ENCODE measurements at regions not wholly inside any gene's neighbourhood (a gene's known extent, or its start where the extent isn't known, plus 50 kb on each side); places are given as distances from the start of the nearest gene placed in this dataset.

DNA sequence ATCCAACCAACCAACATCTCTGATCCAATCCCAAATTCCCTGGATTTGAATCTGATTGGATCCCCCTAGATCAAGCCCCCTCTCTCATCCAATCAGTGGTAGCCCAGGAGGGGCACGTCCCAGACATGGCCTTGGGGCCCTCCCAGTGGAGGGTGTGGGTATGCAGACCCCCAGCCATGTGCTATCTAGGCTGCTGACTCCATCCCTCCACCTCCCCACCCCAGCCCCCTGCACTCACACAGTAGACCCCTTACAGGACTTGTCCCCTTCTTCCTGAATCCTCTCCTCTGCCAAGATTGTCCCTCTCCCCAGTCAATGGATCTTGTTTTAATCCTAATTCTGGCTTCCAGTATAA is 153.4 kb downstream of the OAT start:
- Mint-ChIP-seq H3K9me3 (no peaks in the 10 kb centered on the region), H3K27ac (no peak overlapping the region), H3K36me3 (no peaks in the 10 kb centered on the region), H3K4me3 (no peak overlapping the region), H3K4me1 (no peaks in the 10 kb centered on the region), H3K27me3 (ENCODE audit: low read depth) (peaks cover 26% of the 10 kb centered on the region)
- DNase-seq (ENCODE audit: low spot score in 2 of 2, unreplicated experiment in 2 of 2): no peak
- TF ChIP-seq, protein P1, sequence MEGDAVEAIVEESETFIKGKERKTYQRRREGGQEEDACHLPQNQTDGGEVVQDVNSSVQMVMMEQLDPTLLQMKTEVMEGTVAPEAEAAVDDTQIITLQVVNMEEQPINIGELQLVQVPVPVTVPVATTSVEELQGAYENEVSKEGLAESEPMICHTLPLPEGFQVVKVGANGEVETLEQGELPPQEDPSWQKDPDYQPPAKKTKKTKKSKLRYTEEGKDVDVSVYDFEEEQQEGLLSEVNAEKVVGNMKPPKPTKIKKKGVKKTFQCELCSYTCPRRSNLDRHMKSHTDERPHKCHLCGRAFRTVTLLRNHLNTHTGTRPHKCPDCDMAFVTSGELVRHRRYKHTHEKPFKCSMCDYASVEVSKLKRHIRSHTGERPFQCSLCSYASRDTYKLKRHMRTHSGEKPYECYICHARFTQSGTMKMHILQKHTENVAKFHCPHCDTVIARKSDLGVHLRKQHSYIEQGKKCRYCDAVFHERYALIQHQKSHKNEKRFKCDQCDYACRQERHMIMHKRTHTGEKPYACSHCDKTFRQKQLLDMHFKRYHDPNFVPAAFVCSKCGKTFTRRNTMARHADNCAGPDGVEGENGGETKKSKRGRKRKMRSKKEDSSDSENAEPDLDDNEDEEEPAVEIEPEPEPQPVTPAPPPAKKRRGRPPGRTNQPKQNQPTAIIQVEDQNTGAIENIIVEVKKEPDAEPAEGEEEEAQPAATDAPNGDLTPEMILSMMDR (IDR thresholded peaks at IDR 0.05; ENCODE audit: unreplicated experiment): no peak

DNA sequence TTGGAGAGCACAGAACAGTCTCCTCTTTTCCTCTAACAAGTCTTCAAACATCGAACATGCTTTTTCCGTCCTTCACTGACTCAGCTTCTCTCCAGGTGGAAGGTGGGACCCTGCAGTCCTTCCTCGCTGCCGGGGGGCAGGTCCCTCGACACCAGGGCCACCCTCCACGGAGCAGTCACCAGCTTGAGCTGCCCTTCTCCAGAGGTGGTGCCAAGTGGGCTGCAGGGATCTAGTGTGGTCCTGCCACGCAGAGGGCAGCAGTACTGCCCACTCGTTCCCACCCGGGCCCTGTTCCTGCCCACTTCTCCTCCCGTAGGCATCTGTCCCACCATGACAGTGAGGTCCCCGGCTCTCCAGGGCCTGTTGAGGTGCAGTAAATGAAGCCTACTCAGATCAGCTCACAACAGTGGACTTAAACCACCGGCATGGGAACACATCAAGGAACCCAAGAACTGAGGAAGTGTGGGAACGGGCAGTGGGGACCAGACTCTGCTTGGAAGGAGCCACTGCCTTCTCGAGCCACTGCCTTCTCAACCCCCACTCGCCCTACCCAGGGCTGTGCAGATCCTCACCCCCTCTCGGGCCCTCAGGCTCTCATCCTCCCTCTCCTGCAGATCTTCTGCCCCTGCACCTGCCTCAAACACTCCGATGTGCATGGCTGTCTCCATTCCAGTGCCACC is 153.9 kb downstream of the OAT start:
- no peaks in the 10 kb centered on the region for H3K36me3 Mint-ChIP-seq
- DNase-seq (ENCODE audit: low spot score in 2 of 2, unreplicated experiment in 2 of 2): no peak
- no peaks in the 10 kb centered on the region for H3K4me1 Mint-ChIP-seq
- H3K9me3 Mint-ChIP-seq: no peaks in the 10 kb centered on the region
- H3K27me3 Mint-ChIP-seq (ENCODE audit: low read depth): peaks cover 26% of the 10 kb centered on the region
- no peak overlapping the region for H3K4me3 Mint-ChIP-seq
- TF ChIP-seq, protein P1 (IDR thresholded peaks at IDR 0.05; ENCODE audit: unreplicated experiment): no peak
- no peak overlapping the region for H3K27ac Mint-ChIP-seq

DNA sequence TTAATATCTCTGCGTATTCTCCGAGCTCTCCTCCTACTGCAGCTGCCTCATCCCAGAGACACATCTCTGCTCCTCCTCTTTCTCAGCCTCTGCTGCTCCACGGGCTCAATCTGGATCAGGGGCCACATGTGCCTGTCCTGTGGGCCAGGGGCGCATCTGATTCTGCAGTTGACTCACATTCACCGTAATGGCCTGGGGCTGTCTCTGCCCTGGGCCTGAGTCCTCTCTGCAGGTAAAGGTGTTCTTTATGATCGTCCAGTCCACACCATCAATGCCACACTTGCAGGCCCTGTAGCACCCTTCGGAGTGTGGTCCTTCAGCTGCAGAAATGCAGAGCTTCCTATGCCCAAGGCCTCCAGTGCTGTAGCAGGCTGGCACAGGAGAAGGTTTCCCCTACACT is 154.5 kb downstream of the OAT start:
- Mint-ChIP-seq H3K27me3 (ENCODE audit: low read depth) (peaks cover 26% of the 10 kb centered on the region), H3K36me3 (no peaks in the 10 kb centered on the region), H3K9me3 (no peaks in the 10 kb centered on the region), H3K4me3 (no peak overlapping the region), H3K27ac (no peak overlapping the region), H3K4me1 (no peaks in the 10 kb centered on the region)
- TF ChIP-seq, protein P1 (IDR thresholded peaks at IDR 0.05; ENCODE audit: unreplicated experiment): no peak
- no peak for DNase-seq (ENCODE audit: low spot score in 2 of 2, unreplicated experiment in 2 of 2)

DNA sequence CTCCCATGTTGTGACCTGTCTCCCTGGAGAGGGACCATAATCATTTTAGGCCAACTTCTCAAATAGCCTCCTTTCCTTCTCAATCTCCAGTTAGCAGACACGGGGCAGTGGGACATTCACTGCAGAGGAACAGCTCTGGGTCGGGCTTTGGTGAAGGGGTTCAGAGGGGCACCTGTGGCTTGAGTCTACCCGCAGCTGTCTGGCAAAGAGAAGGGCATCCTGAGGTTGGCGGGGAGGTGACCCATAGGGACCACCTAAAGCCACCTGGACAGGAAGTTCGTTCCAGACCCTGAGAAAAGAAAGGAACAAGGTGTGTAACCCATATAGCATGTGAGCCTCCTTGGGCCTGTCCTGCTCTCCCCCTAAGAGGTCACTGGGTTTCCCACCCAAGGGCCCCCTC is 155.0 kb downstream of the OAT start:
- Mint-ChIP-seq H3K4me3 (no peak overlapping the region), H3K9me3 (no peaks in the 10 kb centered on the region), H3K27me3 (ENCODE audit: low read depth) (peaks cover 21% of the 10 kb centered on the region), H3K36me3 (no peaks in the 10 kb centered on the region), H3K4me1 (no peaks in the 10 kb centered on the region), H3K27ac (no peak overlapping the region)
- DNase-seq (ENCODE audit: low spot score in 2 of 2, unreplicated experiment in 2 of 2): no peak
- TF ChIP-seq, protein P1 (IDR thresholded peaks at IDR 0.05; ENCODE audit: unreplicated experiment): no peak

DNA sequence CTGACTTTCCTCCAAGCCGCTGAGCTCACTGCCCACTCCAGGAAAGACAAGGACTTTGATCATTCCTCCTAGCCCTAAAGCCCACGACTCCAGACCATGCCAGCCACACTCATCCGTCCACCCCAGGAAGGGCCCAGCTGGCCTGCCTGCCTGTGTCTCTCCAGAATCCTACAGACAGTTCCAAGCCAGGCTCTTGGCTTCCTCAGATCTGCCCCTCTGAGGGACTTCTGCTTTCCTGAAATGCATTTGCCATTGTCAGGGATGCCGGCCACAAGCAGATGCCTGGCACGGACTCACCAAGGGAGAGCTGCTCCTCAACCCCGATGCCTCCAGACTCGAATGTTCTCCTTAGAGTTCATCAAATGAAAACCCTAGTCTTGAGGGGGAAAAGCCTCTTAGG is 155.8 kb downstream of the OAT start:
- Mint-ChIP-seq H3K4me1 (peaks cover 6% of the 10 kb centered on the region), H3K27ac (no peak overlapping the region), H3K27me3 (ENCODE audit: low read depth) (peaks cover 21% of the 10 kb centered on the region), H3K36me3 (no peaks in the 10 kb centered on the region), H3K4me3 (no peak overlapping the region), H3K9me3 (no peaks in the 10 kb centered on the region)
- TF ChIP-seq, protein P1 (IDR thresholded peaks at IDR 0.05; ENCODE audit: unreplicated experiment): no peak
- no peak for DNase-seq (ENCODE audit: low spot score in 2 of 2, unreplicated experiment in 2 of 2)

All from mesothelial cell of epicardium (in vitro differentiated cells).